ENCODE measurements at regions not wholly inside any gene's neighbourhood (a gene's known extent, or its start where the extent isn't known, plus 50 kb on each side); places are given as distances from the start of the nearest gene placed in this dataset.

DNA sequence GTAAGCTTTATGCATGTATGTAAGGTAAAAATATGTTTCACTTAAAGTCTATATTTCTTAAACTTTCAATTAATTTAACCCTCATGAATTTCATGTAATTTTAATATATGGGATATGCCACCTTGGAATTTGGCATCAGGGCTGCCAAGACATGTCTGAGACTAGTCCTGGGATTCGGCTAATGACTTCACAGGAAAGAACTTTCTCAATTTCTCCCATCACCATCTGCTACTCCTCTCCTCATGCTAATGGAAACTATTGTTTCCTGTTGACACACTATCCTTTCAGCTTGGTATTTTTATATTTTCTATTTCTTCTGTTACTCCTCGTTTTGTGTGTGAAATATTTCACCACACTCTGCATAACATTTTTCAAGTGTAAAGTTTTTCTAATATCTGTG, 205.9 kb downstream of the ARL4A start:
- 61 to 71% (median 70%) methylated on average over 2 of the region's 2 CpGs for WGBS, 3 donors
- ATAC-seq, result no peak
- intact Hi-C loops (cut with DNase I), result no loop called here

DNA sequence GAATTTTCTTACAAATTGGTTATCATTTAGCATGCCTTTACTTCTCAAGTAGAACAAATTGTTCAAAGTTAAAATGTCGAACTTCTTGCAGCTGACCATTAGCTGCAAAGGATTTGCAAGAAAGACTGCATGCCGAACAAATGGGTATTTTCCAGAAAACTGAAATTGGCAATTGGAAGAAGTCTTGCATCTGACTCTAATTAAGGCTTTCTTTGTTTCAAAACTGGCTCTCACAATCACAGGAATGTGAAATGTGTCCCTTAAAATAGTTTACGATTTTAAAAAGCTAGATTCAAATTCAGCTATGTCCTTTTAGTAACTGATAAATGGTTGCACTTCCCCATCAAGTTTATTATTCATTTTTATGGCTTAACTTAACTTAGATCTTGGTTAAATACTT, 207.9 kb downstream of the ARL4A start:
- WGBS, 3 donors, result 43 to 50% (median 46%) methylated on average over 3 of the region's 3 CpGs

More for the DNA sequence above, 205.9 kb downstream of the ARL4A start:
- Histone ChIP-seq H3K9me3 (no peaks in the 10 kb centered on the region), H3K27ac (no peak overlapping the region), H3K27me3 (ENCODE audit: insufficient read depth in 3 of 3, low read length in 2 of 3) (no peaks in the 10 kb centered on the region), H3K4me1 (no peaks in the 10 kb centered on the region), H3K4me3 (no peak overlapping the region), H3K36me3 (ENCODE audit: insufficient read depth in 1 of 2, low read depth in 1 of 2) (no peaks in the 10 kb centered on the region)
- DNase-seq, result no peak
- TF ChIP-seq, protein P1, sequence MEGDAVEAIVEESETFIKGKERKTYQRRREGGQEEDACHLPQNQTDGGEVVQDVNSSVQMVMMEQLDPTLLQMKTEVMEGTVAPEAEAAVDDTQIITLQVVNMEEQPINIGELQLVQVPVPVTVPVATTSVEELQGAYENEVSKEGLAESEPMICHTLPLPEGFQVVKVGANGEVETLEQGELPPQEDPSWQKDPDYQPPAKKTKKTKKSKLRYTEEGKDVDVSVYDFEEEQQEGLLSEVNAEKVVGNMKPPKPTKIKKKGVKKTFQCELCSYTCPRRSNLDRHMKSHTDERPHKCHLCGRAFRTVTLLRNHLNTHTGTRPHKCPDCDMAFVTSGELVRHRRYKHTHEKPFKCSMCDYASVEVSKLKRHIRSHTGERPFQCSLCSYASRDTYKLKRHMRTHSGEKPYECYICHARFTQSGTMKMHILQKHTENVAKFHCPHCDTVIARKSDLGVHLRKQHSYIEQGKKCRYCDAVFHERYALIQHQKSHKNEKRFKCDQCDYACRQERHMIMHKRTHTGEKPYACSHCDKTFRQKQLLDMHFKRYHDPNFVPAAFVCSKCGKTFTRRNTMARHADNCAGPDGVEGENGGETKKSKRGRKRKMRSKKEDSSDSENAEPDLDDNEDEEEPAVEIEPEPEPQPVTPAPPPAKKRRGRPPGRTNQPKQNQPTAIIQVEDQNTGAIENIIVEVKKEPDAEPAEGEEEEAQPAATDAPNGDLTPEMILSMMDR (IDR thresholded peaks at IDR 0.05), result no peak

DNA sequence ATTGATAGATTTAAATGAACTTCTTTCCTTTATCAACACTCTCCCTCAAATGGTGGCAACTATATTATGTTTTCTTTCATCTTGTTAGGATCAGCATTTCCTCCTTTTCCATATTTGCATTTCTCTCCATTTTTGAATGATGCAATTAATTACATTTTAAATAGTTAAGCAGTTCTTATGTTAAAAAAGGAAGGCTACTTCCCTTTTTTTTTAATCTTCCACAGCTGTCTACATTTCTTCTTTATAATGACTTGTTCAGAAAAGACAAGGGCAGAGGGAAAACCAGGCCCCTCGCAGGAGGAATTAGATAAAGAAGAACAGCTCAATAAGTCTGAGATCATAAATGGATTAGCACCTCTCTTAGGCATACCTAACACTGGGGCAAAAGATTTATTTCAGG, 208.9 kb downstream of the ARL4A start:
- TF ChIP-seq, protein P1 (IDR thresholded peaks at IDR 0.05), result no peak

More for the DNA sequence above, 207.9 kb downstream of the ARL4A start:
- intact Hi-C loops (cut with DNase I), result no loop called here
- Histone ChIP-seq H3K4me1 (no peaks in the 10 kb centered on the region), H3K27me3 (ENCODE audit: insufficient read depth in 3 of 3, low read length in 2 of 3) (no peaks in the 10 kb centered on the region), H3K36me3 (ENCODE audit: insufficient read depth in 1 of 2, low read depth in 1 of 2) (no peaks in the 10 kb centered on the region), H3K27ac (no peak overlapping the region), H3K4me3 (no peak overlapping the region), H3K9me3 (no peaks in the 10 kb centered on the region)
- ATAC-seq (no peak), DNase-seq (no peak)
- TF ChIP-seq, protein P1 (IDR thresholded peaks at IDR 0.05), result no peak

DNA sequence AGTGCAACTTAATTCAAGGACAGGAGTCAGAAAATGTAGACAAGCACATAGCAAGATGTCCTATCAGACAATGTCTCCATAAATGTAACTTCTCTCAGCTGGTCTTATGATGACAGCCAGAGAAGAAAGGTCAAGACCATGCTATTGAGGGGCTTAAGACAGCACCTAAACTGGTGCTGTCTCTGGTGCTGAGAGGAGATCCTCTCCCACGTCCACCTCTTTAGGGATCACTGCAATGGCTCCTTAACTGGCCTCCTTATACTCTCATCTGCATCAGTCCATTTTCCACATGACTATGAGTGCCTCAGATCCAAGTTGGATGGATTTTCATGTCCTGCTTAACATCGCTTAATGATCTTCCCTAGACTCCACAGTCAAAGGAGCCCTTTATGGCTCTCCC, 210.6 kb downstream of the ARL4A start:
- TF ChIP-seq, protein P1 (IDR thresholded peaks at IDR 0.05), result no peak
- no peaks in the 10 kb centered on the region for H3K27me3 ChIP-seq (ENCODE audit: insufficient read depth in 3 of 3, low read length in 2 of 3)
- DNase-seq (no peak), ATAC-seq (no peak)
- intact Hi-C loops (cut with DNase I), result no loop called here
- no peaks in the 10 kb centered on the region for H3K9me3 ChIP-seq
- no peak overlapping the region for H3K27ac ChIP-seq
- no peaks in the 10 kb centered on the region for H3K36me3 ChIP-seq (ENCODE audit: insufficient read depth in 1 of 2, low read depth in 1 of 2)
- 81 to 92% (median 81%) methylated on average over 2 of the region's 2 CpGs for WGBS, 3 donors
- no peaks in the 10 kb centered on the region for H3K4me1 ChIP-seq
- H3K4me3 ChIP-seq, result no peak overlapping the region

More for the DNA sequence above, 208.9 kb downstream of the ARL4A start:
- intact Hi-C loops (cut with DNase I), result no loop called here
- H3K27ac ChIP-seq, result no peak overlapping the region
- no peaks in the 10 kb centered on the region for H3K9me3 ChIP-seq
- no peak overlapping the region for H3K4me3 ChIP-seq
- H3K4me1 ChIP-seq, result no peaks in the 10 kb centered on the region
- no peaks in the 10 kb centered on the region for H3K36me3 ChIP-seq (ENCODE audit: insufficient read depth in 1 of 2, low read depth in 1 of 2)
- ATAC-seq (no peak), DNase-seq (no peak)
- 59 to 82% (median 72%) methylated on average over 1 of the region's 1 CpG for WGBS, 3 donors
- H3K27me3 ChIP-seq (ENCODE audit: insufficient read depth in 3 of 3, low read length in 2 of 3), result no peaks in the 10 kb centered on the region

DNA sequence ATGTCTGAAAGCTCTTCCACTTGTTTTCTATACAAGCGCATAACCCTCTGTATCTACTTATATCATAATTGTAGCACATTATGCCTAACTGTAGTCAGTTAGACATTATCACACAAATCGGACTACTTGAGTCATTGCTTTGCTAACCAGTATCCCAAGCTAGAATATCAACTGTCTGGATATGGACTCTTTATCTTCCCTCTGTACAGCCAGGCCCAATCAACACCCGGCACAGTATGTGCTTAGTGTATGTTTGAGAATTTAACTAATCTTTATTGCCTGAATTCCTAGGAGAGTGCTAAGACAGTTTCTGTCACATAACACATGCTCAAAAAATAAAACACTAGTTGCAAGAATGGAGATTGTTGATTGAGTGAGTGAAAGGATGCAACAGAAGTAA, 211.2 kb downstream of the ARL4A start:
- TF ChIP-seq, protein P1 (IDR thresholded peaks at IDR 0.05), result no peak
- Histone ChIP-seq H3K4me3 (no peak overlapping the region), H3K4me1 (no peaks in the 10 kb centered on the region), H3K27ac (no peak overlapping the region), H3K27me3 (ENCODE audit: insufficient read depth in 3 of 3, low read length in 2 of 3) (no peaks in the 10 kb centered on the region), H3K36me3 (ENCODE audit: insufficient read depth in 1 of 2, low read depth in 1 of 2) (no peaks in the 10 kb centered on the region), H3K9me3 (no peaks in the 10 kb centered on the region)
- 94 to 98% (median 95%) methylated on average over 3 of the region's 3 CpGs for WGBS, 3 donors
- no peak for DNase-seq
- intact Hi-C loops (cut with DNase I), result no loop called here
- no peak for ATAC-seq

All from psoas muscle (tissue), 7 donors.